DND-41 (cell line): ENCODE measurements at regions not wholly inside any gene's neighbourhood (a gene's known extent, or its start where the extent isn't known, plus 50 kb on each side); places are given as distances from the start of the nearest gene placed in this dataset.

ENCODE experiments used
- ATAC-seq: fragments of 200-7000 bp; cut with Tn5 transposase; 3 replicates; pipeline ENCODE4 v1.9.1; 2021; ENCODE audit warnings: low read depth; ENCODE audit not compliant: insufficient read depth
- DNase-seq: peaks from one replicate; pipeline ENCODE4 v3.0.0-alpha.2; 2020
- H2AFZ ChIP-seq: 2 replicates; pipeline ENCODE4 v1.6.0; 2012; ENCODE audit warnings: low read depth, low read length
- H3K27ac ChIP-seq: 2 replicates; pipeline ENCODE4 v1.5.1; 2012; ENCODE audit warnings: low read length, inconsistent platforms
- H3K27me3 ChIP-seq: fragments of 200-600 bp; sonication (generic); 2 replicates; pipeline ENCODE4 v1.6.0; 2012; ENCODE audit warnings: low read length, mild to moderate bottlenecking, inconsistent platforms; ENCODE audit not compliant: insufficient read depth, poor library complexity
- H3K36me3 ChIP-seq: 2 replicates; pipeline ENCODE4 v1.5.1; 2012; ENCODE audit warnings: low read length, inconsistent platforms; ENCODE audit not compliant: insufficient read depth
- H3K4me1 ChIP-seq: 2 replicates; pipeline ENCODE4 v1.5.1; 2012; ENCODE audit warnings: mild to moderate bottlenecking, low read length; ENCODE audit not compliant: insufficient read depth
- H3K4me2 ChIP-seq: 2 replicates; pipeline ENCODE4 v1.6.0; 2012; ENCODE audit warnings: mild to moderate bottlenecking, moderate library complexity, low read length, inconsistent platforms; ENCODE audit not compliant: insufficient read depth
- H3K4me3 ChIP-seq, 2 experiments: fragments of 200-600 bp in 1 of 2; shearing (Covaris generic) in 1 of 2; 2 replicates each; pipeline ENCODE4 v1.5.1; 2012 to 2016; ENCODE audit warnings: inconsistent platforms in 2 of 2, low read length in 2 of 2, mild to moderate bottlenecking in 2 of 2, low read depth in 1 of 2, moderate library complexity in 1 of 2
- H3K79me2 ChIP-seq: 2 replicates; pipeline ENCODE4 v1.6.0; 2012; ENCODE audit warnings: low read length, inconsistent platforms; ENCODE audit not compliant: insufficient read depth
- H3K9ac ChIP-seq: 2 replicates; pipeline ENCODE4 v1.6.0; 2012; ENCODE audit warnings: low read depth, mild to moderate bottlenecking, inconsistent platforms, low read length, moderate library complexity
- H3K9me3 ChIP-seq: 2 replicates; pipeline ENCODE4 v1.5.1; 2012; ENCODE audit warnings: low read length, moderate library complexity, mild to moderate bottlenecking, inconsistent platforms; ENCODE audit not compliant: insufficient read depth, severe bottlenecking
- H4K20me1 ChIP-seq: 2 replicates; pipeline ENCODE4 v1.6.0; 2012; ENCODE audit warnings: low read length; ENCODE audit not compliant: insufficient read depth
- CTCF ChIP-seq: IDR thresholded peaks from 2 replicates; pipeline ENCODE4 v1.5.1; 2012; ENCODE audit warnings: borderline replicate concordance, low read length, moderate library complexity, mild to moderate bottlenecking; ENCODE audit not compliant: poor library complexity, severe bottlenecking; ENCODE audit errors: extremely low read depth
- EZH2 ChIP-seq: IDR thresholded peaks from 3 replicates; pipeline ENCODE4 v1.6.1; 2012; ENCODE audit warnings: borderline replicate concordance, low read depth, mild to moderate bottlenecking, moderate library complexity, low read length, inconsistent platforms; ENCODE audit not compliant: severe bottlenecking

- H3K27me3 ChIP-seq = no peaks in the 10 kb centered on the region
Measured at GRCh38 chr1:114292835-114293234, 139.2 kb upstream of the SYT6 start.

GRCh38 chr1:114292194-114292593 is 138.5 kb upstream of the SYT6 start:
- no peak for TF ChIP-seq CTCF
- TF ChIP-seq EZH2 = no peak
- no peaks in the 10 kb centered on the region for H3K27me3 ChIP-seq

More at GRCh38 chr1:114292835-114293234, 139.2 kb upstream of the SYT6 start:
- TF ChIP-seq CTCF = no peak
- no peak for TF ChIP-seq EZH2
- Histone ChIP-seq H3K4me3 (no peak overlapping the region), H3K9me3 (no peaks in the 10 kb centered on the region), H3K4me1 (no peaks in the 10 kb centered on the region), H4K20me1 (no peaks in the 10 kb centered on the region), H3K27ac (no peak overlapping the region), H3K4me2 (no peak overlapping the region), H3K36me3 (no peaks in the 10 kb centered on the region), H3K79me2 (no peaks in the 10 kb centered on the region), H2AFZ (no peak overlapping the region), H3K9ac (no peak overlapping the region)
- no peak for DNase-seq
- ATAC-seq = no peak

DNA sequence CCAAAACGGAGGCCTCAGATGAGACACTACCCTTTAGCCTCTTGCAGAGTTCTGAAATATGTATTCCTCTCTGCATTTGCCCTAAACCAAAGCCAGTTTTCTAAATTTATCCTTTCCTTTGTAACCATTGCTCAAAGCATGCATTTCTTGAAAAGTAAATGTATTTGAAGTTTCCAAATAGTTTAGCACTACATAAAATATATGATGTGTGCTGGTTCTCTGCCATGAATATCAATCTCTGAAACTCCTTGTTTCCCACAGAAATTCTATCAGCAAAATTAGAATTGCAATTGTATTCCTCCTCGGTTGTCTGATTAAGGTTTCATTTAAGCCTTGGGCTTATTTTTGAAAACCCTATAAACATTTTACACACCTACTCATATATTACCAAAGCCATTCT is 137.1 kb upstream of the SYT6 start:
- H3K27me3 ChIP-seq = no peaks in the 10 kb centered on the region
- H3K9me3 ChIP-seq = no peaks in the 10 kb centered on the region
- H3K79me2 ChIP-seq = no peaks in the 10 kb centered on the region
- no peaks in the 10 kb centered on the region for H4K20me1 ChIP-seq
- no peak overlapping the region for H3K4me2 ChIP-seq
- no peak for TF ChIP-seq CTCF
- TF ChIP-seq EZH2 = no peak
- H3K4me1 ChIP-seq = no peaks in the 10 kb centered on the region
- ATAC-seq (no peak), DNase-seq (no peak)
- H3K27ac ChIP-seq = no peak overlapping the region
- no peak overlapping the region for H2AFZ ChIP-seq
- no peak overlapping the region for H3K9ac ChIP-seq
- H3K4me3 ChIP-seq = no peak overlapping the region
- H3K36me3 ChIP-seq = no peaks in the 10 kb centered on the region

More at GRCh38 chr1:114292194-114292593, 138.5 kb upstream of the SYT6 start:
- Histone ChIP-seq H3K27ac (no peak overlapping the region), H3K9ac (no peak overlapping the region), H3K79me2 (no peaks in the 10 kb centered on the region), H3K4me2 (no peak overlapping the region), H2AFZ (no peak overlapping the region), H3K4me1 (no peaks in the 10 kb centered on the region), H4K20me1 (no peaks in the 10 kb centered on the region), H3K4me3 (no peak overlapping the region), H3K9me3 (no peaks in the 10 kb centered on the region), H3K36me3 (no peaks in the 10 kb centered on the region)
- DNase-seq = no peak
- no peak for ATAC-seq

GRCh38 chr1:114290341-114290740 is 136.7 kb upstream of the SYT6 start:
- no peak for DNase-seq
- H3K4me2 ChIP-seq = no peak overlapping the region
- H3K4me3 ChIP-seq = no peak overlapping the region
- ATAC-seq = no peak
- TF ChIP-seq EZH2 = no peak
- no peak for TF ChIP-seq CTCF
- H3K27me3 ChIP-seq = no peaks in the 10 kb centered on the region
- H3K79me2 ChIP-seq = no peaks in the 10 kb centered on the region
- no peak overlapping the region for H3K9ac ChIP-seq
- no peaks in the 10 kb centered on the region for H3K9me3 ChIP-seq
- H3K27ac ChIP-seq = no peak overlapping the region
- no peaks in the 10 kb centered on the region for H3K4me1 ChIP-seq
- no peaks in the 10 kb centered on the region for H4K20me1 ChIP-seq
- H3K36me3 ChIP-seq = no peaks in the 10 kb centered on the region
- no peak overlapping the region for H2AFZ ChIP-seq
